ENCODE measurements at regions not wholly inside any gene's neighbourhood (a gene's known extent, or its start where the extent isn't known, plus 50 kb on each side); places are given as distances from the start of the nearest gene placed in this dataset.

DNA sequence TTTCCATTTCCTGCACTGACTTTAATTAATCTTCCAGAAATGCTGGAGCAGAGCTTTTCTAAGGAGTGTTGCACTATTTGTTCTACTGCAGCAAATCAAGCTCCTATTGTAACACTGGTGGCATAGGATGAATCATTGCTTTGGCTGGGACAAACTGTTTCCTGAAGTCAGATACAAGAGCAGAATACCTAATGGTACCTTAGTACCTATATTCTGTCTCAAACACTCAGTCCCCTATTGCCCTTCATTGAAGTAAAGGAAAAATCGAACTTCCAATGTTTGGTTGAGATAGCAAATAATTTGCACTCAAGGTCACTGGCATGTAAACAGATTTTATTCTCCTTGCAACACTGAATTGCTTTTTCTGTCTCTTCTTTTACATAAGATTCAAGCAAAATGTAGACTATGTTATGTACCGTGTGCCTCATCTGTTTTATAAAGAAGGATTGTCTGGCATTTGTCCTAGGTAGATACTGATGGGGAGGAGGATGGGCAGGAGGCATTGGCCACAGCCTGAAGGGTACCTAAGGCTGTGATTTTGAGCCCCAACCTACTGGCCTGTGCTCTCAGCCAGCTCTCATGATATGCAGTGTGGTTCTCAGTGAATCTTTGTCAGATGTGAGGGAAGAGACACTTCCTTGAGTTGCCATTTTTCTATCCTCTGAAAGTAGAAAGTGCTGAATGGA, 141.6 kb downstream of the AASDH start:
- H3K27ac ChIP-seq = no peak overlapping the region
- H3K27me3 ChIP-seq = no peaks in the 10 kb centered on the region
- no peaks in the 10 kb centered on the region for H3K9me3 ChIP-seq
- DNase-seq = no peak
- TF ChIP-seq, protein P1, sequence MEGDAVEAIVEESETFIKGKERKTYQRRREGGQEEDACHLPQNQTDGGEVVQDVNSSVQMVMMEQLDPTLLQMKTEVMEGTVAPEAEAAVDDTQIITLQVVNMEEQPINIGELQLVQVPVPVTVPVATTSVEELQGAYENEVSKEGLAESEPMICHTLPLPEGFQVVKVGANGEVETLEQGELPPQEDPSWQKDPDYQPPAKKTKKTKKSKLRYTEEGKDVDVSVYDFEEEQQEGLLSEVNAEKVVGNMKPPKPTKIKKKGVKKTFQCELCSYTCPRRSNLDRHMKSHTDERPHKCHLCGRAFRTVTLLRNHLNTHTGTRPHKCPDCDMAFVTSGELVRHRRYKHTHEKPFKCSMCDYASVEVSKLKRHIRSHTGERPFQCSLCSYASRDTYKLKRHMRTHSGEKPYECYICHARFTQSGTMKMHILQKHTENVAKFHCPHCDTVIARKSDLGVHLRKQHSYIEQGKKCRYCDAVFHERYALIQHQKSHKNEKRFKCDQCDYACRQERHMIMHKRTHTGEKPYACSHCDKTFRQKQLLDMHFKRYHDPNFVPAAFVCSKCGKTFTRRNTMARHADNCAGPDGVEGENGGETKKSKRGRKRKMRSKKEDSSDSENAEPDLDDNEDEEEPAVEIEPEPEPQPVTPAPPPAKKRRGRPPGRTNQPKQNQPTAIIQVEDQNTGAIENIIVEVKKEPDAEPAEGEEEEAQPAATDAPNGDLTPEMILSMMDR (IDR thresholded peaks at IDR 0.05) = no peak
- no peak for TF ChIP-seq POLR2A (IDR thresholded peaks at IDR 0.05)
- H3K4me1 ChIP-seq = no peaks in the 10 kb centered on the region
- intact Hi-C loops (cut with DNase I; ENCODE audit: low total_unique reads) = no loop called here
- H3K4me3 ChIP-seq = no peak overlapping the region
- H3K36me3 ChIP-seq = no peaks in the 10 kb centered on the region

DNA sequence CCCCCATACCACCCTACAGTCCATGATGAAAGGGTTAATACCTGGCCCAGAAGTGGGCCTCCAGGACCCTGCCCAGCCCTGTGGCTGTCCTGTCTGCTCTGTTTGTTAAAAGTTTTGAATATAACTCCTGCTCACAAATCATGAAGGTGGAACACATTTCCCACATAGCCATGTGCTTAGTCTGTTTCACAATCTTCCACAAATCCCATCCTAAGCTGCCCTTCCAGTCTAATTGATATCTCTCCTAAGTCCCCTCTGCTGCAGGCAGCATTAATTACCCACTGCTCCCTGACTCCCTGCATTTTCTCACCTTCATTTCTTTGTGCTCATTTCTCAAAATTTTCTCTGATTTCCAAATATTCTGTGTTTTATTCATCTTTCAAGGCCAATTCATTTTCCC, 142.6 kb downstream of the AASDH start:
- H3K4me1 ChIP-seq = no peaks in the 10 kb centered on the region
- DNase-seq = no peak
- H3K4me3 ChIP-seq = no peak overlapping the region
- H3K36me3 ChIP-seq = no peaks in the 10 kb centered on the region
- no peak overlapping the region for H3K27ac ChIP-seq
- TF ChIP-seq, protein P1 (IDR thresholded peaks at IDR 0.05) = no peak
- no peak for TF ChIP-seq POLR2A (IDR thresholded peaks at IDR 0.05)
- intact Hi-C loops (cut with DNase I; ENCODE audit: low total_unique reads) = no loop called here
- H3K27me3 ChIP-seq = no peaks in the 10 kb centered on the region
- no peaks in the 10 kb centered on the region for H3K9me3 ChIP-seq

DNA sequence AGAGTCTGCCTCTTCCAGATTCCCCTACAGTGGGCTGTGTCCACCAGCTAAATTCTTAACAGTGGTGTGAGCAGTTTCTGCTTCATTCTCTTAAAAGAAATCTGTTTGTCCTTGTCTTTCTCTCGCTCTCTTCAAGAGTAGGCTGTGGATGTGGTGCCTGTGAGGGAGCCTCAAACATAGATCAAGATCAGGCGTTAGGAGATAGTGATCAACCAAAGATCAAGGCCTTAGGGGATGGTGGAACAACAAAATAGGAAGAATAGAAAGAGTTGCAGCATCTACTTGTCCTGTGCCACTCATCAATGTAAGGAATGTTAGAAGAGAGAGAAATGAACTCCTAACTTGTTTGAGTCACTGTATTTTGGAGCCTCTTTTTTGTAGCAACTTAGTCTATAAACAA, 144.2 kb downstream of the AASDH start:
- no peaks in the 10 kb centered on the region for H3K27me3 ChIP-seq
- H3K9me3 ChIP-seq = no peaks in the 10 kb centered on the region
- TF ChIP-seq, protein P1 (IDR thresholded peaks at IDR 0.05) = no peak
- TF ChIP-seq POLR2A (IDR thresholded peaks at IDR 0.05) = no peak
- no peak overlapping the region for H3K4me3 ChIP-seq
- no peaks in the 10 kb centered on the region for H3K4me1 ChIP-seq
- no peak for DNase-seq
- no peaks in the 10 kb centered on the region for H3K36me3 ChIP-seq
- no peak overlapping the region for H3K27ac ChIP-seq
- intact Hi-C loops (cut with DNase I; ENCODE audit: low total_unique reads) = no loop called here

DNA sequence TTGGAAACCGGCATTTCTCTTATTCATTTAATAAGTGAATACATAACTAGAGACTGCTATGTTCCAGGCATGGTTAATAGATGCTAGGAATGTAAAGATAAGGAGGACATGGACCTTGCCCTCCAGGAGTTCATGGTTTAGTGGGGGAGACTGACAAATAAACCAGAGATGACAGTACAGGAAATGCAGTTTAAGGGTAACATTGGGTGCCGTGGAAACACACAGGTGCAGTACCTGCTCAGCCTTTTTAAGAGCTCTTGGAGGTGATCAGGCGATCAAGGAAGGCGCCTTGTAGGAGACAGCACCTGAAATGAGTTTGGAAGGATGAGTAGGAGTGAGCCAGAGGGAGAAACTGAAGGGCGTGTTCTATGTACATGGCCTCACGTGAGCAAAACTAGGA, 145.8 kb downstream of the AASDH start:
- intact Hi-C loops (cut with DNase I; ENCODE audit: low total_unique reads) = no loop called here
- no peaks in the 10 kb centered on the region for H3K36me3 ChIP-seq
- no peak overlapping the region for H3K4me3 ChIP-seq
- no peak for DNase-seq
- no peaks in the 10 kb centered on the region for H3K9me3 ChIP-seq
- TF ChIP-seq, protein P1 (IDR thresholded peaks at IDR 0.05) = no peak
- TF ChIP-seq POLR2A (IDR thresholded peaks at IDR 0.05) = no peak
- no peaks in the 10 kb centered on the region for H3K27me3 ChIP-seq
- H3K27ac ChIP-seq = no peak overlapping the region
- H3K4me1 ChIP-seq = no peaks in the 10 kb centered on the region

DNA sequence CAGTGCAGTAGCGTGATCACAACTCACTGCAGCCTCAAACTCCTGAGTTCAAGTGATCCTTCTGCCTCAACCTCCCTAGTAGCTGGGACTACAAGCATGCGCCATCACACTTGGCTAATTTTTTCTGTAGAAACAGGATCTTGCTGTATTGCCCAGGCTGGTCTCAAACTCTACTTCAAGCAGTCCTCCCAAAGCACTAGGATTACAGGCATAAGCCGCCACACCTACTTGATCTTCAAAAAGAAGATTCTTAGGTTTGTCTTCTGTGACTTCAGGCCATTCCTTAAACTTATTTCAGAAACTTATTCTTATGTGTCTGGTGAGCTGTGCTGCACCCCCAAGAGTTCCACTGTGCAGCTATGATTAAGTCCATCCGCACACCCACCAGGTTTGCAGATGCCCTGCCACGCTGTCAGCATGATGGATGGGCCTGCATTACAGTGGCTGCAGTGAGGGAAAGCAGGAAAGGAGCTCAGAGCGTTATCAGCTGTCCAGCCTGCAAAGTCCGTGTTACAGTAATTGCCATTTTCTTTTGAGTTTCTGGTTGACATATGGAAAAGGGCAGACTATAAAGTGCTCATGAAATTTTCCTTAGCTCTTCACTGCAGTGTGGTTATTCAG, 146.6 kb downstream of the AASDH start:
- Histone ChIP-seq H3K27me3 (no peaks in the 10 kb centered on the region), H3K36me3 (no peaks in the 10 kb centered on the region), H3K27ac (no peak overlapping the region), H3K4me3 (no peak overlapping the region), H3K9me3 (no peaks in the 10 kb centered on the region), H3K4me1 (no peaks in the 10 kb centered on the region)
- no peak for TF ChIP-seq POLR2A (IDR thresholded peaks at IDR 0.05)
- TF ChIP-seq, protein P1 (IDR thresholded peaks at IDR 0.05) = no peak
- no peak for DNase-seq
- intact Hi-C loops (cut with DNase I; ENCODE audit: low total_unique reads) = no loop called here

All from uterus (tissue), 3 donors.